ENCODE measurements at regions not wholly inside any gene's neighbourhood (a gene's known extent, or its start where the extent isn't known, plus 50 kb on each side); places are given as distances from the start of the nearest gene placed in this dataset.
"Not testable (repeated sequence)": the region's sequence is repeated elsewhere in the genome, so short reads cannot be mapped to it uniquely, and the experiment has no call there.

DNA sequence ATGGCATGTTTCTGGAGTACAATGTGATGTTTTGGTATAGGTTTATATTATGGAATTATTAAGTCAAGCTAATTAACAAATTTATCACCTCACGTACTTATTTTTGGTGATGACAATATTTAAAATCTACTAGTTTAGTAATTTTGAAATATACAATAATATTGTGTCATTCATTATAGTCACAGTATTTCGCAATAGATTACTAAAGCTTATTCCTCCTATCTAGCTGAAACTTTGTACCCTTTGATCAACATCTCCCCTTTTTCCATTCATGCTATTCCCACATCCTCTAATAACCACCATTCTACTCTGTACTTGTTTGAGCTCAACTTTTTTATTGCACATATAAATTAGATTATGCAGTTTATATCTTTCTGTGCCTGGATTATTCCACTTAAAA is 164.8 kb upstream of the SPANXN4 start:
- H3K9me3 Mint-ChIP-seq (ENCODE audit: unreplicated experiment) = no peaks in the 10 kb centered on the region
- H3K4me1 Mint-ChIP-seq (ENCODE audit: unreplicated experiment) = no peaks in the 10 kb centered on the region
- no peaks in the 10 kb centered on the region for H3K27me3 Mint-ChIP-seq (ENCODE audit: unreplicated experiment)
- H3K36me3 Mint-ChIP-seq (ENCODE audit: low read depth, unreplicated experiment) = no peaks in the 10 kb centered on the region
- TF ChIP-seq, protein P1, sequence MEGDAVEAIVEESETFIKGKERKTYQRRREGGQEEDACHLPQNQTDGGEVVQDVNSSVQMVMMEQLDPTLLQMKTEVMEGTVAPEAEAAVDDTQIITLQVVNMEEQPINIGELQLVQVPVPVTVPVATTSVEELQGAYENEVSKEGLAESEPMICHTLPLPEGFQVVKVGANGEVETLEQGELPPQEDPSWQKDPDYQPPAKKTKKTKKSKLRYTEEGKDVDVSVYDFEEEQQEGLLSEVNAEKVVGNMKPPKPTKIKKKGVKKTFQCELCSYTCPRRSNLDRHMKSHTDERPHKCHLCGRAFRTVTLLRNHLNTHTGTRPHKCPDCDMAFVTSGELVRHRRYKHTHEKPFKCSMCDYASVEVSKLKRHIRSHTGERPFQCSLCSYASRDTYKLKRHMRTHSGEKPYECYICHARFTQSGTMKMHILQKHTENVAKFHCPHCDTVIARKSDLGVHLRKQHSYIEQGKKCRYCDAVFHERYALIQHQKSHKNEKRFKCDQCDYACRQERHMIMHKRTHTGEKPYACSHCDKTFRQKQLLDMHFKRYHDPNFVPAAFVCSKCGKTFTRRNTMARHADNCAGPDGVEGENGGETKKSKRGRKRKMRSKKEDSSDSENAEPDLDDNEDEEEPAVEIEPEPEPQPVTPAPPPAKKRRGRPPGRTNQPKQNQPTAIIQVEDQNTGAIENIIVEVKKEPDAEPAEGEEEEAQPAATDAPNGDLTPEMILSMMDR (IDR thresholded peaks at IDR 0.05; ENCODE audit: unreplicated experiment) = no peak
- DNase-seq (ENCODE audit: low spot score) = no peak
- no peak overlapping the region for H3K27ac Mint-ChIP-seq (ENCODE audit: unreplicated experiment)
- no peak overlapping the region for H3K4me3 Mint-ChIP-seq (ENCODE audit: unreplicated experiment)

DNA sequence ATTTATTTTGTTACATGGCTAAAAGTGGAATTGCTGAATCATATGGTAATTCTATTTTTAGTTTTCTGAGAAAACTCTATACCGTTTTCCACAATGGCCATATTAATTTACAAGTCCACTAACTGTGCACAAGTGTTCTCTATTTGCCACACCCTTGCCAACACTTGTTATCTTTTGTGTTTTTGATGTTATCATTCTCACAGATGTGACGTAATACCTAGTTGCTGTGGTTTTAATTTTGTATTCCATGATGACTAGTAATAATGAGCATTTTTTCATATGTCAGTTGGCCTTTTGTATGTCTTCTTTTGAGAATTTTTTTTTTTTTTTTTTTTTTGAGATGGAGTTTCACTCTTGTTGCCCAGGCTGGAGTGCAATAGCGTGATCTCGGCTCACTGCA is 164.2 kb upstream of the SPANXN4 start:
- TF ChIP-seq, protein P1 (IDR thresholded peaks at IDR 0.05; ENCODE audit: unreplicated experiment) = no peak
- H3K27ac Mint-ChIP-seq (ENCODE audit: unreplicated experiment) = no peak overlapping the region
- no peaks in the 10 kb centered on the region for H3K9me3 Mint-ChIP-seq (ENCODE audit: unreplicated experiment)
- H3K4me3 Mint-ChIP-seq (ENCODE audit: unreplicated experiment) = no peak overlapping the region
- H3K27me3 Mint-ChIP-seq (ENCODE audit: unreplicated experiment) = no peaks in the 10 kb centered on the region
- DNase-seq (ENCODE audit: low spot score) = no peak
- H3K36me3 Mint-ChIP-seq (ENCODE audit: low read depth, unreplicated experiment) = no peaks in the 10 kb centered on the region
- no peaks in the 10 kb centered on the region for H3K4me1 Mint-ChIP-seq (ENCODE audit: unreplicated experiment)

DNA sequence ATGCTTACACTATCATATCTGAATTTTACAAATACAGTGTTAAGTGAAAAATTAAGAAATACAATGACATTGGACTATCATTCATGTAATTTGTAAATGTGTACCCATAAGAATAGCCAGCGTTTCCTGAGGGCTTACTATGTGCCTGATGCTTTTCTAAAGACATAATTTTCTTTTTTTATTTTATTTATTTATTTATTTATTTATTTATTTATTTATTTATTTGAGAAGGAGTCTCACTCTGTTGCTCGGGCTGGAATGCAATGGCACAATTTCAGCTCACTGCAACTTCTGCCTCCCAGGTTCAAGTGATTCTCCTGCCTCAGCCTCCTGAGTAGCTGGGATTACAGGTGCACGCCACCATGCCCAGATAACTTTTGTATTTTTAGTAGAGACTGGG is 159.5 kb upstream of the SPANXN4 start:
- H3K27me3 Mint-ChIP-seq (ENCODE audit: unreplicated experiment); DNase-seq (ENCODE audit: low spot score); H3K9me3 Mint-ChIP-seq (ENCODE audit: unreplicated experiment); H3K4me1 Mint-ChIP-seq (ENCODE audit: unreplicated experiment); H3K27ac Mint-ChIP-seq (ENCODE audit: unreplicated experiment); H3K36me3 Mint-ChIP-seq (ENCODE audit: low read depth, unreplicated experiment); H3K4me3 Mint-ChIP-seq (ENCODE audit: unreplicated experiment): not testable (repeated sequence)

DNA sequence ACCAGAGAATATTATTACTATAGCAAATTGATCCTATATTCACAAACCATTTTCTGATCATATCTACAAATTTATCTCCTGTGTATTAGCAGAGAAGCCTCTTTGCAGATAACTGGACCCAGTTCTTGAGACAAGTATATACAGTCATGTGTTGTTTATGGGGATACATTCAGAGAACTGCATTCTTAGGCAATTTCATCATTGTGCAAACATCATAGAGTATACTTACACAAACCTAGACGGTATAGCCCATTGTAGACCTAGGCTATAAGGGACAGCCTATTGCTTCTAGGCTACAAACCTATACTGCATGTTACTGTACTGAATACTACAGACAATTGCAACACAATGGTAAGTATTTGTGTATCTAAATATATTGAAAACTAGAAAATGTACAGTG is 152.5 kb upstream of the SPANXN4 start:
- Mint-ChIP-seq H3K27ac (ENCODE audit: unreplicated experiment) (no peak overlapping the region), H3K4me3 (ENCODE audit: unreplicated experiment) (no peak overlapping the region), H3K9me3 (ENCODE audit: unreplicated experiment) (no peaks in the 10 kb centered on the region), H3K27me3 (ENCODE audit: unreplicated experiment) (peaks cover 2% of the 10 kb centered on the region), H3K4me1 (ENCODE audit: unreplicated experiment) (no peaks in the 10 kb centered on the region), H3K36me3 (ENCODE audit: low read depth, unreplicated experiment) (no peaks in the 10 kb centered on the region)
- no peak for DNase-seq (ENCODE audit: low spot score)
- TF ChIP-seq, protein P1 (IDR thresholded peaks at IDR 0.05; ENCODE audit: unreplicated experiment) = no peak

DNA sequence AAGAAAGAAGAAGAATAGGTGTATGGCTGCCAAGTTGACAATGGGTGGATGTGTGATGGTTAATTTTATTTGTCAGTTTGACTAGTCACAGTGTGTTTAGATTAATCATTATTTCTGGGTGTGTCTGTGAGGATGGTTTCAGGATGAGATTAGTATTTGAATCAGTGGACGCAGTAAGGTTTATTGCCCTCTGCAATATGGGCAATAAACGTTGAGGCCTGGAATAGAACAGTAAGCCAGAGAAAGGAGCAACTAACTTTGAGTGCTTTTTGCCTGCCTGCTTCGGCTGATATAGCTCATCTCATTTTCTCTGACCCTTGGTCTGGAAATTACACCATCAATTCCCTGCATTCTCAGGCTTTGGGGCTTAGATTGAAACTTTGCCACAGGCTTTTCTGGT is 140.8 kb upstream of the SPANXN4 start:
- no peaks in the 10 kb centered on the region for H3K9me3 Mint-ChIP-seq (ENCODE audit: unreplicated experiment)
- H3K4me1 Mint-ChIP-seq (ENCODE audit: unreplicated experiment) = no peaks in the 10 kb centered on the region
- H3K27me3 Mint-ChIP-seq (ENCODE audit: unreplicated experiment) = no peaks in the 10 kb centered on the region
- TF ChIP-seq, protein P1 (IDR thresholded peaks at IDR 0.05; ENCODE audit: unreplicated experiment) = no peak
- no peak for DNase-seq (ENCODE audit: low spot score)
- H3K4me3 Mint-ChIP-seq (ENCODE audit: unreplicated experiment) = no peak overlapping the region
- H3K36me3 Mint-ChIP-seq (ENCODE audit: low read depth, unreplicated experiment) = no peaks in the 10 kb centered on the region
- H3K27ac Mint-ChIP-seq (ENCODE audit: unreplicated experiment) = no peak overlapping the region

DNA sequence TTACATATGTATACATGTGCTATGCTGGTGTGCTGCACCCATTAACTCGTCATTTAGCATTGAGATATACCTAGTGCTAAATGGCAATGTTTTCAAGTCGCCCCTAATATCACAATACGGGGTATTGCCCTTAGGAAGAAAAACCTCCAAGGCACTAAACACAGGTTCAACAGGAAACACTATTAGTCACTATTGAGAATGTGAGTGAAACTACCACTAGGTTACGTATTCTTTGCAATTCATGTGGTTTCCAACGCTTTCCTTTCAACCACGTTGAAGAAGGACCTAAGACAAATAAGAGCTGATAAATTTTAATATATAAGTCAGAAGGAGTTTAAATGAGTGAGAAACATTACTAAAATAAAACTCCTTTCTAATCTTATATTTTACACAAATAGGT is 134.7 kb upstream of the SPANXN4 start:
- H3K27me3 Mint-ChIP-seq (ENCODE audit: unreplicated experiment) = no peaks in the 10 kb centered on the region
- no peaks in the 10 kb centered on the region for H3K4me1 Mint-ChIP-seq (ENCODE audit: unreplicated experiment)
- no peaks in the 10 kb centered on the region for H3K36me3 Mint-ChIP-seq (ENCODE audit: low read depth, unreplicated experiment)
- H3K9me3 Mint-ChIP-seq (ENCODE audit: unreplicated experiment) = no peaks in the 10 kb centered on the region
- H3K27ac Mint-ChIP-seq (ENCODE audit: unreplicated experiment) = no peak overlapping the region
- DNase-seq (ENCODE audit: low spot score) = no peak
- TF ChIP-seq, protein P1 (IDR thresholded peaks at IDR 0.05; ENCODE audit: unreplicated experiment) = no peak
- no peak overlapping the region for H3K4me3 Mint-ChIP-seq (ENCODE audit: unreplicated experiment)

Data from endothelial cell (in vitro differentiated cells).